K562 (cell line): ENCODE measurements at regions not wholly inside any gene's neighbourhood (a gene's known extent, or its start where the extent isn't known, plus 50 kb on each side); places are given as distances from the start of the nearest gene placed in this dataset.

Source experiments
- CBFB ChIP-seq: sonication (generic); formaldehyde crosslinking; IDR thresholded peaks from 2 replicates; pipeline ENCODE4 v1.4.0; 2020; ENCODE audit warnings: mild to moderate bottlenecking, missing genetic modification reagents
- CBX3 ChIP-seq, 2 experiments: IDR thresholded peaks; 1 replicate in 1 of 2; 2 replicates in 1 of 2; pipeline ENCODE4 v1.6.1; 2012; ENCODE audit warnings: inconsistent platforms in 2 of 2, low read length in 2 of 2, borderline replicate concordance in 1 of 2, control low read depth in 1 of 2
- CTCF ChIP-seq, 3 experiments: IDR thresholded peaks in 2 of 3; conservative IDR thresholded peaks in 1 of 3; 2 replicates each; pipeline ENCODE4 v1.5.1; 2011 to 2012; ENCODE audit warnings: low read length in 3 of 3, mild to moderate bottlenecking in 3 of 3, control low read depth in 2 of 3, improper control_type of control experiment in 1 of 3, inconsistent platforms in 1 of 3, low read depth in 1 of 3, mixed read lengths in 1 of 3, moderate library complexity in 1 of 3; ENCODE audit not compliant: insufficient read depth in 2 of 3
- MYBL2 ChIP-seq, 2 experiments: fragments of 450-650 bp in 1 of 2; sonication (generic) in 1 of 2; formaldehyde crosslinking in 1 of 2; IDR thresholded peaks; 2 replicates each; pipeline versions ENCODE4 v1.6.1 to v1.8.1; 2017 to 2022; ENCODE audit warnings: borderline replicate concordance in 1 of 2, inconsistent platforms in 1 of 2, low read depth in 1 of 2, mild to moderate bottlenecking in 1 of 2, missing genetic modification reagents in 1 of 2, moderate library complexity in 1 of 2
- SIN3B ChIP-seq: fragments of 450-650 bp; IDR thresholded peaks from 2 replicates; pipeline ENCODE4 v1.6.1; 2017; ENCODE audit warnings: low read depth, mild to moderate bottlenecking, moderate library complexity
- SMC3 ChIP-seq: conservative IDR thresholded peaks from 2 replicates; pipeline ENCODE4 v1.6.1; 2011; ENCODE audit warnings: low read depth, low read length, improper control_type of control experiment; ENCODE audit not compliant: insufficient read depth
- SUPT5H ChIP-seq: fragments of 450-650 bp; IDR thresholded peaks from 2 replicates; pipeline ENCODE4 v1.6.1; 2016
- ZBTB33 ChIP-seq: sonication (generic); formaldehyde crosslinking; IDR thresholded peaks from 2 replicates; pipeline ENCODE4 v1.8.1; 2023; ENCODE audit warnings: mild to moderate bottlenecking, missing genetic modification reagents
- ZNF778 ChIP-seq: fragments of 450-650 bp; formaldehyde crosslinking; IDR thresholded peaks from 2 replicates; pipeline ENCODE4 v1.4.0; 2020; ENCODE audit warnings: mild to moderate bottlenecking, moderate library complexity
- TF ChIP-seq, protein P1 (sequence below): sonication (generic); formaldehyde crosslinking; IDR thresholded peaks from 2 replicates; pipeline ENCODE4 v1.5.0; 2020; ENCODE audit warnings: missing genetic modification reagents

GRCh38 chr18:66317243-66318090 lies 286.4 kb downstream of the CDH19 start:
- no peak for TF ChIP-seq SIN3B
- no peak for TF ChIP-seq SMC3
- no peak for TF ChIP-seq MYBL2 (IDR thresholded peaks at IDR 0.05; ENCODE audit: low read depth)
- no peak for TF ChIP-seq MYBL2 (CRISPR knock-in tag; IDR thresholded peaks at IDR 0.05; ENCODE audit: borderline replicate concordance)
- TF ChIP-seq SUPT5H = no peak
- TF ChIP-seq, protein P1, sequence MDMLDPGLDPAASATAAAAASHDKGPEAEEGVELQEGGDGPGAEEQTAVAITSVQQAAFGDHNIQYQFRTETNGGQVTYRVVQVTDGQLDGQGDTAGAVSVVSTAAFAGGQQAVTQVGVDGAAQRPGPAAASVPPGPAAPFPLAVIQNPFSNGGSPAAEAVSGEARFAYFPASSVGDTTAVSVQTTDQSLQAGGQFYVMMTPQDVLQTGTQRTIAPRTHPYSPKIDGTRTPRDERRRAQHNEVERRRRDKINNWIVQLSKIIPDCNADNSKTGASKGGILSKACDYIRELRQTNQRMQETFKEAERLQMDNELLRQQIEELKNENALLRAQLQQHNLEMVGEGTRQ (CRISPR knock-in tag) = no peak
- no peak for TF ChIP-seq CBFB
- TF ChIP-seq ZBTB33 = no peak
- no peak for TF ChIP-seq CBX3 (IDR thresholded peaks at IDR 0.05; ENCODE audit: borderline replicate concordance in 1 of 2, low read length in 2 of 2)
- no peak for TF ChIP-seq CTCF (IDR thresholded peaks at IDR 0.05 in 2 of 3, conservative IDR thresholded peaks at IDR 0.05 in 1 of 3; ENCODE audit: insufficient read depth in 2 of 3, low read depth in 1 of 3, low read length in 3 of 3)
- no peak for TF ChIP-seq ZNF778 (CRISPR knock-in tag)
